ENCODE measurements at regions not wholly inside any gene's neighbourhood (a gene's known extent, or its start where the extent isn't known, plus 50 kb on each side); places are given as distances from the start of the nearest gene placed in this dataset.

DNA sequence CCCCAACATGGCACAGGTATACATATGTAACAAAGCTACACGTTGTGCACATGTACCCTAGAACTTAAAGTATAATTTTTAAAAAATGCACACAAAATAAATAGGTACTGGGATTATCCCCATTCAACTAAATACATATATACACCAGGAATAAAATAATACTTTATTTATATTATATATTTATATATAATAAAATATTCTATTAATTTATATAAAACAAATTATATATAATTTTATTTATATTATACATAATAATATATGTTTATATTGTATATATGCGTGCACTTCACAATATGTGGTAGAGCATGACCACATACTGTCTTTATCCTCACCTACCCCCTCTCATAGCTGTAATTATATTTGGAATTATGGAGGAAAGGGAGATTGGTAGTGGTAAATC is 119.1 kb upstream of the TMEM260 start:
- Mint-ChIP-seq H3K27ac (no peak overlapping the region), H3K9me3 (ENCODE audit: insufficient read depth) (no peaks in the 10 kb centered on the region), H3K4me3 (no peak overlapping the region), H3K27me3 (peaks cover 45% of the 10 kb centered on the region), H3K4me1 (no peaks in the 10 kb centered on the region)
- DNase-seq = no peak
- CTCF ChIA-PET = interaction anchor here (1.1 to 2.7 kb wide), 3 partner anchors 14 to 1014 kb away, joined by 3 to 8 read pairs (median 5); no protein-coding TSS in a partner anchor
- Histone ChIP-seq H2AFZ (ENCODE audit: insufficient read depth, low read depth, low read length, poor library complexity, severe bottlenecking) (no peak overlapping the region), H3K36me3 (replicated peaks in 1 of 2; ENCODE audit: control extremely low read depth in 1 of 2, control insufficient read depth in 1 of 2, extremely low read depth in 1 of 2, insufficient read depth in 2 of 2, low read length in 1 of 2) (no peaks in the 10 kb centered on the region), H3K27me3 (replicated peaks in 1 of 4; ENCODE audit: control extremely low read depth in 1 of 4, control insufficient read depth in 3 of 4, insufficient read depth in 4 of 4, low read length in 3 of 4) (peaks cover 0 to 3% (median 0%) of the 10 kb centered on the region in 4 experiments), H3K9me3 (ENCODE audit: control extremely low read depth in 1 of 3, control insufficient read depth in 2 of 3, insufficient read depth in 1 of 3, low read length in 2 of 3) (no peaks in the 10 kb centered on the region), H3K27ac (ENCODE audit: low read length in 2 of 2) (no peak overlapping the region), H3K79me2 (ENCODE audit: control insufficient read depth, insufficient read depth, low read length) (no peaks in the 10 kb centered on the region), H3K9ac (ENCODE audit: low read length) (no peak overlapping the region), H4K20me1 (ENCODE audit: control insufficient read depth, insufficient read depth, low read length, poor library complexity, severe bottlenecking) (no peaks in the 10 kb centered on the region), H3K4me2 (replicated peaks; ENCODE audit: low read depth, low read length, poor library complexity, severe bottlenecking) (no peak overlapping the region), H3K4me1 (ENCODE audit: control insufficient read depth in 2 of 2, insufficient read depth in 2 of 2, low read length in 2 of 2) (no peaks in the 10 kb centered on the region), H3K4me3 (ENCODE audit: control extremely low read depth in 1 of 5, extremely low read depth in 1 of 5, insufficient read depth in 1 of 5, low read depth in 2 of 5, low read length in 4 of 5) (no peak overlapping the region)
- no CpG with 5 or more reads among the region's 2 CpGs for WGBS (ENCODE audit: insufficient coverage)
- intact Hi-C loops (cut with micrococcal nuclease) = no loop called here
- ATAC-seq (ENCODE audit: low read depth) = no peak
- POLR2A ChIA-PET = no interaction called here
- TF ChIP-seq, protein P1, sequence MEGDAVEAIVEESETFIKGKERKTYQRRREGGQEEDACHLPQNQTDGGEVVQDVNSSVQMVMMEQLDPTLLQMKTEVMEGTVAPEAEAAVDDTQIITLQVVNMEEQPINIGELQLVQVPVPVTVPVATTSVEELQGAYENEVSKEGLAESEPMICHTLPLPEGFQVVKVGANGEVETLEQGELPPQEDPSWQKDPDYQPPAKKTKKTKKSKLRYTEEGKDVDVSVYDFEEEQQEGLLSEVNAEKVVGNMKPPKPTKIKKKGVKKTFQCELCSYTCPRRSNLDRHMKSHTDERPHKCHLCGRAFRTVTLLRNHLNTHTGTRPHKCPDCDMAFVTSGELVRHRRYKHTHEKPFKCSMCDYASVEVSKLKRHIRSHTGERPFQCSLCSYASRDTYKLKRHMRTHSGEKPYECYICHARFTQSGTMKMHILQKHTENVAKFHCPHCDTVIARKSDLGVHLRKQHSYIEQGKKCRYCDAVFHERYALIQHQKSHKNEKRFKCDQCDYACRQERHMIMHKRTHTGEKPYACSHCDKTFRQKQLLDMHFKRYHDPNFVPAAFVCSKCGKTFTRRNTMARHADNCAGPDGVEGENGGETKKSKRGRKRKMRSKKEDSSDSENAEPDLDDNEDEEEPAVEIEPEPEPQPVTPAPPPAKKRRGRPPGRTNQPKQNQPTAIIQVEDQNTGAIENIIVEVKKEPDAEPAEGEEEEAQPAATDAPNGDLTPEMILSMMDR (IDR thresholded peaks at IDR 0.05) = no peak

DNA sequence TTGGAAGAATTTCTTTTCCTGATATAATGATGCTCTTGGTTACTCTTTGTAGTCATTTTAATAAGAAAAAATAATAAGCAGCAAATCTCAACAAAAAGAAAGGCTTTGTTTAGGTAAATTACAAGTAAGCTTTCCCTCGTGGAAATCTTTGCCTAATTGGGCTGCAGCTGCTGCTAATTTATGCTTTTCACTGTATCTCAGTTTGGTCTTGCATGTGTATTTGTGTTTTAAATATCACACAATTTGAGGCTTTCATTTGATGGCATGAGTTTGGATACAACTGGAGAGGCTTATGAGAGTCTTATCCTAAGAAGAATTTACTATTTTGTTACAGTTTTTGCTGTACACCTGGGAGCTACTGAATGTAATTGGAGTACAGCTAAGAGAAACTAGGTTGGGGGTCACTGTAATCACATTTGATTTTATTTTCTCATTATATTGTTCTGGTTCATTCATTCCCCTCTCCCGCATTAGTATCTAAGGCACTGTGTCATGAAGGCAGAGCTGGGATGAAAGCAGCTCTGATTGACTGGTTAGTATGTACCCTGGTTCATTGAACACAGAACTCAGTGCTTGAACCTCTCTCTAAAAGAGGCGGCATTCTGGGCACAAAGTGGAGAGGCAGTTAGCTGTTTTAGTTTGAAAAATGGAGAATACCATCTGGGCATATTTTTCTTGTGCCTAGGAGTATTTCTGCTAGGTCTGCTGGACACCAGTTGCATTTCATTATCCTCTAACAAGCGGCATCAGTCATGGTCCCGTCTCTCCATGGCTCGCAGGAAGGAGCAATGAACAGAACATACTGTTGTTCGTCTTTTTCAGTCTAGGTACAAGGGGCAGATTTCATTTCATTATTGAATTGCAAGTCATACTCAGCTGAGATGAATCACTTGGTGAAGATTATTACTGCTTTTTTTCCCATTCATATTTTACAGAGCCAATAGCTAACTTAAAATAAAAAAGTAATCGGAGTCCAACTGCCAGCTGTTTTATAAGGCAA is 118.0 kb upstream of the TMEM260 start:
- Histone ChIP-seq H3K4me3 (ENCODE audit: control extremely low read depth in 1 of 5, extremely low read depth in 1 of 5, insufficient read depth in 1 of 5, low read depth in 2 of 5, low read length in 4 of 5) (no peak overlapping the region), H3K4me1 (ENCODE audit: control insufficient read depth in 2 of 2, insufficient read depth in 2 of 2, low read length in 2 of 2) (no peaks in the 10 kb centered on the region), H3K27me3 (replicated peaks in 1 of 4; ENCODE audit: control extremely low read depth in 1 of 4, control insufficient read depth in 3 of 4, insufficient read depth in 4 of 4, low read length in 3 of 4) (peaks cover 0 to 3% (median 0%) of the 10 kb centered on the region in 4 experiments), H2AFZ (ENCODE audit: insufficient read depth, low read depth, low read length, poor library complexity, severe bottlenecking) (no peak overlapping the region), H3K79me2 (ENCODE audit: control insufficient read depth, insufficient read depth, low read length) (no peaks in the 10 kb centered on the region), H3K9ac (ENCODE audit: low read length) (no peak overlapping the region), H3K36me3 (replicated peaks in 1 of 2; ENCODE audit: control extremely low read depth in 1 of 2, control insufficient read depth in 1 of 2, extremely low read depth in 1 of 2, insufficient read depth in 2 of 2, low read length in 1 of 2) (no peaks in the 10 kb centered on the region), H3K27ac (ENCODE audit: low read length in 2 of 2) (no peak overlapping the region), H4K20me1 (ENCODE audit: control insufficient read depth, insufficient read depth, low read length, poor library complexity, severe bottlenecking) (no peaks in the 10 kb centered on the region), H3K9me3 (ENCODE audit: control extremely low read depth in 1 of 3, control insufficient read depth in 2 of 3, insufficient read depth in 1 of 3, low read length in 2 of 3) (no peaks in the 10 kb centered on the region), H3K4me2 (replicated peaks; ENCODE audit: low read depth, low read length, poor library complexity, severe bottlenecking) (no peak overlapping the region)
- ChIA-PET POLR2A (no interaction called here), CTCF (interaction anchor here (0.6 to 2.7 kb wide), 5 partner anchors 13 to 1015 kb away, joined by 3 to 8 read pairs (median 5); no protein-coding TSS in a partner anchor)
- Mint-ChIP-seq H3K27me3 (peaks cover 41% of the 10 kb centered on the region), H3K4me3 (no peak overlapping the region), H3K9me3 (ENCODE audit: insufficient read depth) (no peaks in the 10 kb centered on the region), H3K4me1 (no peaks in the 10 kb centered on the region), H3K27ac (no peak overlapping the region)
- ATAC-seq (ENCODE audit: low read depth) (no peak), DNase-seq (no peak)
- WGBS (ENCODE audit: insufficient coverage) = no CpG with 5 or more reads among the region's 8 CpGs
- intact Hi-C loops (cut with micrococcal nuclease) = no loop called here
- TF ChIP-seq, protein P1 (IDR thresholded peaks at IDR 0.05) = no peak
- TF ChIP-seq EZH2 (IDR thresholded peaks at IDR 0.05; ENCODE audit: borderline replicate concordance, insufficient read depth, low read depth, low read length, poor library complexity, severe bottlenecking) = no peak
